ENCODE measurements at regions not wholly inside any gene's neighbourhood (a gene's known extent, or its start where the extent isn't known, plus 50 kb on each side); places are given as distances from the start of the nearest gene placed in this dataset.

GRCh38 chr5:23612701-23613100, 105.3 kb downstream of the PRDM9 start:
- no peak overlapping the region for H3K27ac ChIP-seq (ENCODE audit: insufficient read depth, low read length)
- no TSS peak for BruUV-seq (replicated peaks)
- no peak overlapping the region for H2AFZ ChIP-seq (replicated peaks; ENCODE audit: low read length, poor library complexity)
- no peak overlapping the region for H3K23ac ChIP-seq (ENCODE audit: low read depth, low read length)
- no peak overlapping the region for H3K4ac ChIP-seq (ENCODE audit: low read depth, low read length)
- no CpG with 5 or more reads among the region's 2 CpGs for WGBS, 2 experiments (ENCODE audit: extremely low coverage in 2 of 2, insufficient read length in 1 of 2)
- no peak overlapping the region for H2BK5ac ChIP-seq (ENCODE audit: low read depth, low read length, poor library complexity, severe bottlenecking)
- no peaks in the 10 kb centered on the region for H3K9me1 ChIP-seq (ENCODE audit: insufficient read depth, low read length)
- H2BK15ac ChIP-seq (ENCODE audit: low read depth, low read length), result no peak overlapping the region
- no peaks in the 10 kb centered on the region for H3K4me1 ChIP-seq (ENCODE audit: control insufficient read depth, insufficient read depth, low read length)
- no peak overlapping the region for H2AK5ac ChIP-seq (ENCODE audit: low read depth, low read length)
- H2AK9ac ChIP-seq (replicated peaks; ENCODE audit: low read depth, low read length, poor library complexity), result no peak overlapping the region
- H4K91ac ChIP-seq (ENCODE audit: insufficient read depth, low read depth, low read length), result no peak overlapping the region
- no peaks in the 10 kb centered on the region for H3K27me3 ChIP-seq (ENCODE audit: control insufficient read depth, insufficient read depth, low read length)
- H3K18ac ChIP-seq (ENCODE audit: low read depth, low read length), result no peak overlapping the region
- peaks cover 9% of the 10 kb centered on the region; the same call in 1 of the 2 replicates for H3K9me3 ChIP-seq (ENCODE audit: control insufficient read depth, insufficient read depth, low read length)
- H3K14ac ChIP-seq (replicated peaks; ENCODE audit: low read depth, low read length), result no peak overlapping the region
- no peak overlapping the region for H3K4me2 ChIP-seq (ENCODE audit: low read depth, low read length)
- dilution Hi-C loops (cut with HindIII; ENCODE audit: low sequenced_read_pairs, unreplicated experiment), result no loop called here
- H4K20me1 ChIP-seq (ENCODE audit: insufficient read depth, low read length), result no peaks in the 10 kb centered on the region
- ChIA-PET CTCF (no interaction called here), POLR2A (ENCODE audit: unreplicated experiment) (no interaction called here)
- H3K4me3 ChIP-seq (ENCODE audit: insufficient read depth, low read depth, low read length), result no peak overlapping the region
- intact Hi-C loops (cut with micrococcal nuclease), result no loop called here
- H3K9ac ChIP-seq (ENCODE audit: low read depth, low read length), result no peak overlapping the region
- no peak for TF ChIP-seq USF2 (IDR thresholded peaks at IDR 0.05; ENCODE audit: low read depth, low read length)
- TF ChIP-seq CTCF (conservative IDR thresholded peaks at IDR 0.05; ENCODE audit: low read depth, low read length), result no peak
- TF ChIP-seq CEBPB (IDR thresholded peaks at IDR 0.05; ENCODE audit: low read depth, low read length), result no peak
- no peak for TF ChIP-seq CHD1 (IDR thresholded peaks at IDR 0.05; ENCODE audit: low read depth, low read length)
- TF ChIP-seq MXI1 (IDR thresholded peaks at IDR 0.05; ENCODE audit: borderline replicate concordance, low read depth, low read length), result no peak
- no peak overlapping the region for H2BK20ac ChIP-seq (ENCODE audit: low read depth, low read length)
- no peak for DNase-seq
- ATAC-seq (ENCODE audit: low read depth), result no peak
- no peak overlapping the region for H4K5ac ChIP-seq (ENCODE audit: low read depth, low read length)
- in situ Hi-C loops (cut with MboI; ENCODE audit: low sequenced_read_pairs), result no loop called here
- H3K36me3 ChIP-seq (ENCODE audit: control insufficient read depth, insufficient read depth, low read length), result no peaks in the 10 kb centered on the region
- H3K79me1 ChIP-seq (ENCODE audit: low read depth in 1 of 2, low read length in 2 of 2), result no peaks in the 10 kb centered on the region
- H2BK120ac ChIP-seq (ENCODE audit: low read depth, low read length), result no peak overlapping the region
- no peak overlapping the region for H4K8ac ChIP-seq (ENCODE audit: low read depth in 2 of 2, low read length in 2 of 2)
- no peak overlapping the region for H3K56ac ChIP-seq (ENCODE audit: extremely low read depth, insufficient read depth, low read length)

Measured in IMR-90 (cell line).